ENCODE measurements at regions not wholly inside any gene's neighbourhood (a gene's known extent, or its start where the extent isn't known, plus 50 kb on each side); places are given as distances from the start of the nearest gene placed in this dataset.

DNA sequence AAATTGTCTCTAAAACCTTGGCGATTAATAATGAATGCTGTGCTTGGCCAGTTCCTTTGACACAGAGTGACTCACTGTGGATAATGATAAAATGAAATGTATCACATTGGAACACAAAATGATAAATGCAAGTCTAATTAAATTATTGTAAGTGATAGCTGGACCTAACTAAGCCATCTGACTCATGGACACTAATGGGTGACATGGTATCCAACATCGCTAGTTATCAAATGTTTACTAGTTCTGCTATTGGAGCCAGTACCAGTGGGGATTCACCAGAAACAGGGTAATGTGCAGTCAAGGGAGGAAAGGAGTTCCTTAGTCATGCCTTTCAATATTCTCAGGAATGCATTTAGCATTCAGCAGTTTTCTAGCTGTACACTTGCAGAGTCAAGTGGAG, 736.3 kb upstream of the ACVR2A start:
- DNase-seq, result no peak

More for the DNA sequence above, 736.3 kb upstream of the ACVR2A start:
- Histone ChIP-seq H2BK15ac (ENCODE audit: low read depth, low read length) (no peak overlapping the region), H2AFZ (ENCODE audit: low read length) (no peak overlapping the region), H3K27ac (ENCODE audit: insufficient read length, low read depth, low read length) (no peak overlapping the region), H3K27me3 (ENCODE audit: insufficient read depth, low read length) (no peaks in the 10 kb centered on the region), H3K23me2 (ENCODE audit: insufficient read length, low read depth, low read length, poor library complexity, severe bottlenecking) (no peaks in the 10 kb centered on the region), H2BK20ac (ENCODE audit: low read depth, low read length, poor library complexity, severe bottlenecking) (no peak overlapping the region), H2BK12ac (ENCODE audit: insufficient read length, low read depth, low read length) (no peak overlapping the region), H3K79me1 (ENCODE audit: insufficient read depth, low read depth, low read length, poor library complexity, severe bottlenecking) (no peaks in the 10 kb centered on the region), H3K23ac (ENCODE audit: insufficient read length, low read depth, low read length) (no peak overlapping the region), H2AK5ac (ENCODE audit: insufficient read length, low read length) (no peak overlapping the region), H3K18ac (ENCODE audit: insufficient read length, low read depth, low read length) (no peak overlapping the region), H2BK120ac (ENCODE audit: low read depth, low read length, poor library complexity, severe bottlenecking) (no peak overlapping the region), H3K14ac (ENCODE audit: insufficient read depth, low read length) (no peak overlapping the region), H3K4me2 (ENCODE audit: insufficient read depth, insufficient read length, low read length) (no peak overlapping the region), H4K8ac (replicated peaks; ENCODE audit: insufficient read length, low read depth, low read length) (no peak overlapping the region), H2BK5ac (ENCODE audit: insufficient read length, low read length) (no peak overlapping the region), H3K9ac (ENCODE audit: extremely low read depth, insufficient read length, low read length) (no peak overlapping the region), H4K91ac (ENCODE audit: insufficient read length, low read depth, low read length) (no peak overlapping the region), H3K79me2 (ENCODE audit: insufficient read depth, low read length) (no peaks in the 10 kb centered on the region), H4K5ac (ENCODE audit: insufficient read length, low read depth, low read length) (no peak overlapping the region), H3K4ac (ENCODE audit: low read depth, low read length) (no peak overlapping the region), H3T11ph (ENCODE audit: low read length) (no peak overlapping the region), H4K20me1 (ENCODE audit: control insufficient read depth, insufficient read depth, insufficient read length) (no peaks in the 10 kb centered on the region), H3K56ac (ENCODE audit: insufficient read length, low read depth, low read length) (no peak overlapping the region), H3K9me3 (ENCODE audit: control insufficient read depth, low read depth, low read length) (no peaks in the 10 kb centered on the region), H3K4me1 (ENCODE audit: insufficient read depth, low read length) (no peaks in the 10 kb centered on the region; the same call in 1 of the 2 replicates)
- Mint-ChIP-seq H3K4me3 (no peak overlapping the region), H3K9me3 (no peaks in the 10 kb centered on the region), H3K4me1 (peaks cover 8 to 11% of the 10 kb centered on the region in 2 experiments; a peak in 3 of 4 replicates), H3K36me3 (ENCODE audit: insufficient read depth in 1 of 3, low read depth in 3 of 3) (no peaks in the 10 kb centered on the region), H3K27ac (no peak overlapping the region), H3K27me3 (ENCODE audit: low read depth) (no peaks in the 10 kb centered on the region)
- no peak for TF ChIP-seq CTCF (conservative IDR thresholded peaks at IDR 0.05)
- WGBS (ENCODE audit: extremely low coverage, insufficient read length, low lambda C conversion rate), result no CpG with 5 or more reads among the region's 2 CpGs
